HepG2 (cell line): ENCODE measurements at regions not wholly inside any gene's neighbourhood (a gene's known extent, or its start where the extent isn't known, plus 50 kb on each side); places are given as distances from the start of the nearest gene placed in this dataset.

Experiments used
- CENPX ChIP-seq: sonication (generic); formaldehyde crosslinking; IDR thresholded peaks from 2 replicates; pipeline ENCODE4 v1.9.0; 2021; ENCODE audit warnings: mild to moderate bottlenecking, missing genetic modification reagents, moderate library complexity
- CTCF ChIP-seq: sonication (generic); formaldehyde crosslinking; IDR thresholded peaks from 2 replicates; pipeline ENCODE4 v1.5.0; 2020; ENCODE audit warnings: mild to moderate bottlenecking, missing genetic modification reagents, moderate library complexity
- JUN ChIP-seq: sonication (generic); formaldehyde crosslinking; IDR thresholded peaks from 2 replicates; pipeline ENCODE4 v1.4.0; 2020; ENCODE audit warnings: mild to moderate bottlenecking, missing genetic modification reagents
- MLX ChIP-seq: IDR thresholded peaks from 2 replicates; pipeline ENCODE4 v1.6.1; 2016
- PLSCR1 ChIP-seq: sonication (generic); formaldehyde crosslinking; IDR thresholded peaks from 2 replicates; pipeline ENCODE4 v1.5.0; 2020; ENCODE audit warnings: missing genetic modification reagents, mild to moderate bottlenecking, borderline replicate concordance
- POLR2A ChIP-seq, 2 experiments: IDR thresholded peaks; 2 replicates each; pipeline ENCODE4 v1.6.1; 2011; ENCODE audit warnings: low read depth in 2 of 2, low read length in 2 of 2, mild to moderate bottlenecking in 1 of 2, moderate library complexity in 1 of 2; ENCODE audit not compliant: insufficient read depth in 1 of 2
- SRF ChIP-seq: IDR thresholded peaks from 2 replicates; pipeline ENCODE4 v1.6.1; 2011; ENCODE audit warnings: mild to moderate bottlenecking, low read depth, low read length, moderate library complexity
- TEAD2 ChIP-seq: sonication (generic); formaldehyde crosslinking; IDR thresholded peaks from 2 replicates; pipeline ENCODE4 v1.9.0; 2021; ENCODE audit warnings: missing genetic modification reagents
- THYN1 ChIP-seq: sonication (generic); formaldehyde crosslinking; IDR thresholded peaks from 2 replicates; pipeline ENCODE4 v1.8.1; 2023; ENCODE audit warnings: low read depth, mild to moderate bottlenecking, moderate library complexity, missing genetic modification reagents, borderline replicate concordance
- ZNF317 ChIP-seq: sonication (generic); formaldehyde crosslinking; IDR thresholded peaks from 2 replicates; pipeline ENCODE4 v1.5.0; 2020; ENCODE audit warnings: mild to moderate bottlenecking, missing genetic modification reagents
- ZNF788 ChIP-seq: sonication (generic); formaldehyde crosslinking; IDR thresholded peaks from 2 replicates; pipeline ENCODE4 v1.5.0; 2020; ENCODE audit warnings: mild to moderate bottlenecking, missing genetic modification reagents, borderline replicate concordance

- no peak for TF ChIP-seq ZNF317 (CRISPR knock-in tag)
- TF ChIP-seq MLX (CRISPR knock-in tag), result no peak
- no peak for TF ChIP-seq CTCF (CRISPR knock-in tag)
- TF ChIP-seq TEAD2, result no peak
- TF ChIP-seq POLR2A (IDR thresholded peaks at IDR 0.05; ENCODE audit: insufficient read depth in 1 of 2, low read depth in 2 of 2, low read length in 2 of 2), result no peak
- TF ChIP-seq JUN (CRISPR knock-in tag), result no peak
- TF ChIP-seq PLSCR1 (CRISPR knock-in tag), result no peak
- TF ChIP-seq CENPX (CRISPR knock-in tag), result no peak
- no peak for TF ChIP-seq SRF
- TF ChIP-seq THYN1 (CRISPR knock-in tag), result no peak
- TF ChIP-seq ZNF788 (CRISPR knock-in tag), result no peak
Observed at GRCh38 chr1:216913976-216914375, 190.7 kb upstream of the ESRRG start.
